ENCODE measurements at regions not wholly inside any gene's neighbourhood (a gene's known extent, or its start where the extent isn't known, plus 50 kb on each side); places are given as distances from the start of the nearest gene placed in this dataset.
A peak's percentile ranks its signal among the peaks of the same experiment; 100 is the strongest.
"Not testable (repeated sequence)": the region's sequence is repeated elsewhere in the genome, so short reads cannot be mapped to it uniquely, and the experiment has no call there.

- Histone ChIP-seq H3K27me3 (ENCODE audit: control insufficient read depth, insufficient read depth, low read length) (no peaks in the 10 kb centered on the region), H3K36me3 (replicated peaks; ENCODE audit: control insufficient read depth, insufficient read depth, low read length) (no peaks in the 10 kb centered on the region), H3K4me3 (ENCODE audit: insufficient read depth, low read depth, low read length) (peak overlapping the region; percentile 60)
- DNase-seq, result no peak
Observed at GRCh38 chr6:27145731-27146455, 101.6 kb upstream of the PRSS16 start.

- H3K27me3 ChIP-seq (ENCODE audit: control insufficient read depth, insufficient read depth, low read length); H3K36me3 ChIP-seq (replicated peaks; ENCODE audit: control insufficient read depth, insufficient read depth, low read length); DNase-seq: not testable (repeated sequence)
- peak overlapping the region; percentile 60 for H3K4me3 ChIP-seq (ENCODE audit: insufficient read depth, low read depth, low read length)
Observed at GRCh38 chr6:27146456-27146705, 101.1 kb upstream of the PRSS16 start.

- peak; percentile 95 for DNase-seq
- Histone ChIP-seq H3K27me3 (ENCODE audit: control insufficient read depth, insufficient read depth, low read length) (no peaks in the 10 kb centered on the region), H3K36me3 (replicated peaks; ENCODE audit: control insufficient read depth, insufficient read depth, low read length) (no peaks in the 10 kb centered on the region), H3K4me3 (ENCODE audit: insufficient read depth, low read depth, low read length) (peak overlapping the region; percentile 77)
Observed at GRCh38 chr6:27146706-27147505, 100.6 kb upstream of the PRSS16 start.

GRCh38 chr6:27148404-27148795 is 99.1 kb upstream of the PRSS16 start:
- no peak overlapping the region for H3K4me3 ChIP-seq (ENCODE audit: insufficient read depth, low read depth, low read length)
- no peaks in the 10 kb centered on the region for H3K27me3 ChIP-seq (ENCODE audit: control insufficient read depth, insufficient read depth, low read length)
- no peak for DNase-seq
- no peaks in the 10 kb centered on the region for H3K36me3 ChIP-seq (replicated peaks; ENCODE audit: control insufficient read depth, insufficient read depth, low read length)

- Histone ChIP-seq H3K4me3 (ENCODE audit: insufficient read depth, low read depth, low read length) (no peak overlapping the region), H3K36me3 (replicated peaks; ENCODE audit: control insufficient read depth, insufficient read depth, low read length) (no peaks in the 10 kb centered on the region), H3K27me3 (ENCODE audit: control insufficient read depth, insufficient read depth, low read length) (no peaks in the 10 kb centered on the region)
- no peak for DNase-seq
Observed at GRCh38 chr6:27149150-27149549, 98.4 kb upstream of the PRSS16 start.

- H3K27me3 ChIP-seq (ENCODE audit: control insufficient read depth, insufficient read depth, low read length), result no peaks in the 10 kb centered on the region; the same call in 1 of the 2 replicates
- no peaks in the 10 kb centered on the region for H3K36me3 ChIP-seq (replicated peaks; ENCODE audit: control insufficient read depth, insufficient read depth, low read length)
- H3K4me3 ChIP-seq (ENCODE audit: insufficient read depth, low read depth, low read length), result no peak overlapping the region
- DNase-seq, result no peak
Observed at GRCh38 chr6:27154696-27155095, 92.8 kb upstream of the PRSS16 start.

- Histone ChIP-seq H3K36me3 (replicated peaks; ENCODE audit: control insufficient read depth, insufficient read depth, low read length) (no peaks in the 10 kb centered on the region), H3K4me3 (ENCODE audit: insufficient read depth, low read depth, low read length) (peak overlapping the region; percentile 54), H3K27me3 (ENCODE audit: control insufficient read depth, insufficient read depth, low read length) (no peaks in the 10 kb centered on the region; the same call in 1 of the 2 replicates)
- DNase-seq, result no peak
Observed at GRCh38 chr6:27156874-27157458, 90.5 kb upstream of the PRSS16 start.

- Histone ChIP-seq H3K4me3 (ENCODE audit: insufficient read depth, low read depth, low read length) (peak overlapping the region; percentile 54), H3K36me3 (replicated peaks; ENCODE audit: control insufficient read depth, insufficient read depth, low read length) (no peaks in the 10 kb centered on the region), H3K27me3 (ENCODE audit: control insufficient read depth, insufficient read depth, low read length) (no peaks in the 10 kb centered on the region; the same call in 1 of the 2 replicates)
- no peak for DNase-seq
Observed at GRCh38 chr6:27157459-27158315, 89.8 kb upstream of the PRSS16 start.

GRCh38 chr6:27158316-27158643 is 89.2 kb upstream of the PRSS16 start:
- no peak for DNase-seq
- H3K36me3 ChIP-seq (replicated peaks; ENCODE audit: control insufficient read depth, insufficient read depth, low read length), result no peaks in the 10 kb centered on the region
- H3K4me3 ChIP-seq (ENCODE audit: insufficient read depth, low read depth, low read length), result peak overlapping the region; percentile 54; the same call in 1 of the 2 replicates
- H3K27me3 ChIP-seq (ENCODE audit: control insufficient read depth, insufficient read depth, low read length), result no peaks in the 10 kb centered on the region; the same call in 1 of the 2 replicates

- Histone ChIP-seq H3K4me3 (ENCODE audit: insufficient read depth, low read depth, low read length) (no peak overlapping the region), H3K36me3 (replicated peaks; ENCODE audit: control insufficient read depth, insufficient read depth, low read length) (no peaks in the 10 kb centered on the region), H3K27me3 (ENCODE audit: control insufficient read depth, insufficient read depth, low read length) (no peaks in the 10 kb centered on the region; the same call in 1 of the 2 replicates)
- DNase-seq, result no peak
Observed at GRCh38 chr6:27159725-27160124, 87.8 kb upstream of the PRSS16 start.

- DNase-seq, result no peak
- Histone ChIP-seq H3K36me3 (replicated peaks; ENCODE audit: control insufficient read depth, insufficient read depth, low read length) (no peaks in the 10 kb centered on the region), H3K4me3 (ENCODE audit: insufficient read depth, low read depth, low read length) (no peak overlapping the region), H3K27me3 (ENCODE audit: control insufficient read depth, insufficient read depth, low read length) (no peaks in the 10 kb centered on the region; the same call in 1 of the 2 replicates)
Observed at GRCh38 chr6:27161115-27161514, 86.4 kb upstream of the PRSS16 start.

- Histone ChIP-seq H3K4me3 (ENCODE audit: insufficient read depth, low read depth, low read length) (no peak overlapping the region), H3K27me3 (ENCODE audit: control insufficient read depth, insufficient read depth, low read length) (no peaks in the 10 kb centered on the region), H3K36me3 (replicated peaks; ENCODE audit: control insufficient read depth, insufficient read depth, low read length) (no peaks in the 10 kb centered on the region)
- DNase-seq, result no peak
Observed at GRCh38 chr6:27161603-27161945, 85.9 kb upstream of the PRSS16 start.

- Histone ChIP-seq H3K27me3 (ENCODE audit: control insufficient read depth, insufficient read depth, low read length) (no peaks in the 10 kb centered on the region), H3K36me3 (replicated peaks; ENCODE audit: control insufficient read depth, insufficient read depth, low read length) (no peaks in the 10 kb centered on the region), H3K4me3 (ENCODE audit: insufficient read depth, low read depth, low read length) (no peak overlapping the region)
- no peak for DNase-seq
Observed at GRCh38 chr6:27161946-27162603, 85.4 kb upstream of the PRSS16 start.

- Histone ChIP-seq H3K4me3 (ENCODE audit: insufficient read depth, low read depth, low read length) (no peak overlapping the region), H3K36me3 (replicated peaks; ENCODE audit: control insufficient read depth, insufficient read depth, low read length) (no peaks in the 10 kb centered on the region), H3K27me3 (ENCODE audit: control insufficient read depth, insufficient read depth, low read length) (no peaks in the 10 kb centered on the region)
- no peak for DNase-seq
Observed at GRCh38 chr6:27163834-27164233, 83.7 kb upstream of the PRSS16 start.
